ENCODE measurements at regions not wholly inside any gene's neighbourhood (a gene's known extent, or its start where the extent isn't known, plus 50 kb on each side); places are given as distances from the start of the nearest gene placed in this dataset.

DNA sequence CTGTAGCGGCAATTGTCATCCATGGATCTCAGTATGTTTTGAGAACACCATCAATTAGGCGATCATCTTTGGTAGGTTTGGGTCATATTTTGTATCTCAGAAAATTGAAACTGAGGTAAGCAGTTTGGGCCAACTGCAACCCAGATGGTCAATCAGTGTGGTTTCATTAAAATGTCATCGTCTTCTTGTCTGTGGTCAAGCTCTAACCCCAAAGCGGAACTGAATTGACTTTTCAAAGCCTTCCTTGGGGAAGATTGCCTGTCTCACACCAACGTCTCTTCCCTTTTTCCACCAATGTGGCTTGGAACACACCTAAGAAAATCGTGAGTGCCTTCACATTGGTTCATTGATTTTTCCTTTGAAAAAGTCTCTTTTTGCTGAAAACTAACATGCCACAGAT is 56.3 kb upstream of the UBAC2 start:
- TF ChIP-seq, protein P1, sequence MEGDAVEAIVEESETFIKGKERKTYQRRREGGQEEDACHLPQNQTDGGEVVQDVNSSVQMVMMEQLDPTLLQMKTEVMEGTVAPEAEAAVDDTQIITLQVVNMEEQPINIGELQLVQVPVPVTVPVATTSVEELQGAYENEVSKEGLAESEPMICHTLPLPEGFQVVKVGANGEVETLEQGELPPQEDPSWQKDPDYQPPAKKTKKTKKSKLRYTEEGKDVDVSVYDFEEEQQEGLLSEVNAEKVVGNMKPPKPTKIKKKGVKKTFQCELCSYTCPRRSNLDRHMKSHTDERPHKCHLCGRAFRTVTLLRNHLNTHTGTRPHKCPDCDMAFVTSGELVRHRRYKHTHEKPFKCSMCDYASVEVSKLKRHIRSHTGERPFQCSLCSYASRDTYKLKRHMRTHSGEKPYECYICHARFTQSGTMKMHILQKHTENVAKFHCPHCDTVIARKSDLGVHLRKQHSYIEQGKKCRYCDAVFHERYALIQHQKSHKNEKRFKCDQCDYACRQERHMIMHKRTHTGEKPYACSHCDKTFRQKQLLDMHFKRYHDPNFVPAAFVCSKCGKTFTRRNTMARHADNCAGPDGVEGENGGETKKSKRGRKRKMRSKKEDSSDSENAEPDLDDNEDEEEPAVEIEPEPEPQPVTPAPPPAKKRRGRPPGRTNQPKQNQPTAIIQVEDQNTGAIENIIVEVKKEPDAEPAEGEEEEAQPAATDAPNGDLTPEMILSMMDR (IDR thresholded peaks at IDR 0.05; ENCODE audit: control insufficient read depth, insufficient read depth, low read depth, low read length, missing control alignments) = no peak
- H3K4me3 ChIP-seq (ENCODE audit: control insufficient read depth, low read depth, low read length) = no peak overlapping the region
- DNase-seq (ENCODE audit: low read depth) = no peak

DNA sequence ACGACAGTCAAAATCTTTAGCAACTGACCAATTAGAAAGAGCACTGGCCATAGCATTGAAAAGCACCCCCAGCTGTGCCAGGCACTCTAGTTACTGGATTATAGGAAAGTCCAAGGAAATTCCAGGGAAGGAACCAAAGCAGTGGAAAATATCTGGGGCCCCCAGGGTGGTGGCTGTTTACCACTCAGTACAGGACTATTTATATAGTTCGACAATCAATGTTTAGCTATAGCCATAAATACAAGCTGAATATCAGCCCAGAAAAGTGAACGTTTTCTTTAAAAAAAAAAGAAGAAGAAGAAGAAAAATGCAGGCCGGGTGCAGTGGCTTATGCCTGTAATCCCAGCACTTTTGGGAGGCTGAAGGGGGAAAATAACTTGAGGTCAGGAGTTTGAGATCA is 55.2 kb upstream of the UBAC2 start:
- TF ChIP-seq, protein P1 (IDR thresholded peaks at IDR 0.05; ENCODE audit: control insufficient read depth, insufficient read depth, low read depth, low read length, missing control alignments) = no peak
- DNase-seq (ENCODE audit: low read depth) = no peak
- no peak overlapping the region for H3K4me3 ChIP-seq (ENCODE audit: control insufficient read depth, low read depth, low read length)

DNA sequence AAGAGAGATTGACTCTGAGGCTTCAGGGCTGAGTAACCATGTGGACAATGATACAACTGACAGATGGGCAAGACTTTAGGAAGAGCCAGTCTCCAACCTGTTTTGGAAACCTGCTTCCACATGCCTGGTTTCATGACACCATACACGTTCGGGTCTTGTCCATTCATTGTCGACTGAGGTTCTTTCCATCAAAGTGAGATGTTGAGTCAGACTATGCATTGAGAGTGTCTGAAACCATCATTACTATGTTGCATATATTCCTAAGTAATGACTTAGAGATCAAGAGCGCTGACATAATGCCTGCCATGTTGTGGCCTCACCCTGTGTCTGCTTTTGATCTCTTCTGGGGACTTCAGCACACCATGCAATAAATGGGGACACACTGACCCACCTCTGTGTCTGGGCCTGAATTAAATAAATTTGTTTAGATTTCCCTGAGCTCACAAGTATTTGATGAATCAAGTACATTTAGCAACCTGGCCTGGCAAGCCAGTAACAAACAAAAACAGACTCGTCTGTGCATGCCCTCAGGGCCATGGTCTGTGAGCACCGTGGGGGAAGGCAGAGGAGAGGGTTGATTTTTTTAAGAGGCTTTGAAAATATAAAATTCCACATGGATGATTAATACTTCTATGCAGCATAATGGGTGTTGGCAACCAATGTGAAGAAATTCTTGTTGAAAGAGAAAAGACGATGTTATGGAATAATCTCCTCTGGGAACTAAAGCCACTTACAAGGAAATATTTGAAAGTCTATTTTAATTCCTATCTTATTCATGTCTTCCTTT is 49.9 kb upstream of the UBAC2 start:
- H3K4me3 ChIP-seq (ENCODE audit: control insufficient read depth, low read depth, low read length) = no peak overlapping the region
- DNase-seq (ENCODE audit: low read depth) = peak; percentile 76
- TF ChIP-seq, protein P1 (IDR thresholded peaks at IDR 0.05; ENCODE audit: control insufficient read depth, insufficient read depth, low read depth, low read length, missing control alignments) = no peak
